Adrenal gland (tissue), 5 donors: ENCODE measurements at regions not wholly inside any gene's neighbourhood (a gene's known extent, or its start where the extent isn't known, plus 50 kb on each side); places are given as distances from the start of the nearest gene placed in this dataset.

Source experiments
- POLR2A ChIP-seq, 2 donors: fragments of 450-650 bp; IDR thresholded peaks; one replicate each; pipeline ENCODE4 v1.6.1; 2017; ENCODE audit warnings: antibody characterized with exemption in 2 of 2, mild to moderate bottlenecking in 2 of 2, moderate library complexity in 1 of 2
- TF ChIP-seq, protein P1 (sequence below), 6 experiments: fragments of 450-650 bp in 4 of 6; fragments of 200-600 bp in 2 of 6; sonication (generic) in 1 of 6; IDR thresholded peaks; 1 replicate in 5 of 6; 2 replicates in 1 of 6; pipeline versions ENCODE4 v1.5.1 to v1.8.0; 2016 to 2021; ENCODE audit warnings: antibody characterized with exemption in 6 of 6, mild to moderate bottlenecking in 2 of 6, moderate library complexity in 1 of 6
- donor health status: DM: no; HTN: no; CAD: no.

DNA sequence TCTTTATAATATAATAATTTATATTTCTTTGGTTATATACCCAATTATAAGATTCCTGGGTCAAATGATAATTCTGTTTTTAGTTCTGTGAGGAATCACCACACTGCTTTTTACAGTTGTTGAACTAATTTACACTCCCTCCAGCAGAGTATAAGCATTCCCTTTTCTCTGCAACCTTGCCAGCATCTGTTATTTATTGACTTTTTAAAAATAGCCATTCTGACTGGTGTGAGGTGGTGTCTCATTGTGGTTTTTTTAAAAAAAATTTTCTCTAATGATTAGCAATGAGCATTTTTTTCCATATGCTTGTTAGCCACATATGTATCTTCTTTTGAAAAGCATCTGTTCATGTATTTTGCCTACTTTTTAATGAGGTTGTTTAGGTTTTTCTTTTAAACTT lies 122.2 kb downstream of the ZNF486 start:
- TF ChIP-seq, protein P1, sequence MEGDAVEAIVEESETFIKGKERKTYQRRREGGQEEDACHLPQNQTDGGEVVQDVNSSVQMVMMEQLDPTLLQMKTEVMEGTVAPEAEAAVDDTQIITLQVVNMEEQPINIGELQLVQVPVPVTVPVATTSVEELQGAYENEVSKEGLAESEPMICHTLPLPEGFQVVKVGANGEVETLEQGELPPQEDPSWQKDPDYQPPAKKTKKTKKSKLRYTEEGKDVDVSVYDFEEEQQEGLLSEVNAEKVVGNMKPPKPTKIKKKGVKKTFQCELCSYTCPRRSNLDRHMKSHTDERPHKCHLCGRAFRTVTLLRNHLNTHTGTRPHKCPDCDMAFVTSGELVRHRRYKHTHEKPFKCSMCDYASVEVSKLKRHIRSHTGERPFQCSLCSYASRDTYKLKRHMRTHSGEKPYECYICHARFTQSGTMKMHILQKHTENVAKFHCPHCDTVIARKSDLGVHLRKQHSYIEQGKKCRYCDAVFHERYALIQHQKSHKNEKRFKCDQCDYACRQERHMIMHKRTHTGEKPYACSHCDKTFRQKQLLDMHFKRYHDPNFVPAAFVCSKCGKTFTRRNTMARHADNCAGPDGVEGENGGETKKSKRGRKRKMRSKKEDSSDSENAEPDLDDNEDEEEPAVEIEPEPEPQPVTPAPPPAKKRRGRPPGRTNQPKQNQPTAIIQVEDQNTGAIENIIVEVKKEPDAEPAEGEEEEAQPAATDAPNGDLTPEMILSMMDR (IDR thresholded peaks at IDR 0.05), result no peak
- no peak for TF ChIP-seq POLR2A (IDR thresholded peaks at IDR 0.05)
